ENCODE measurements at regions not wholly inside any gene's neighbourhood (a gene's known extent, or its start where the extent isn't known, plus 50 kb on each side); places are given as distances from the start of the nearest gene placed in this dataset.

DNA sequence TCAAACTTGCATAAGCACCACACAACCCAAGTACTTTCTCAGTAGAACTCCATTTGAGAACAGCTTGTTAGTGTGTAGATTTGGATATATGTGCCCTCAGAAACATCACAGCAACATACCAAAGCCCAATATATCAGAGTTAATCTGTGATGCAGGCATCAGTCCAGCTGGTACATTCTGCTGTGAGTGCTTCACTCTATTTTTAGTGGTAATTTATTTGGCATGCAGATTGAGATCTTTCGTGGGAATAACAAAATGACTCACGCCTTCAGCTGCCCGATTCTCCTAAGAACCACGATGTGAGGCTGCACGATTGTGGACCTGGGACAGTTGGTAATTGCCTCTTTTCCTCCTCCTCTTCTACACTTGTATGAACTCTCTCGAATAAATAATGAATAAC is 730.7 kb downstream of the SQOR start:
- H3K4me3 Mint-ChIP-seq (ENCODE audit: low read depth), result no peak overlapping the region
- no peak overlapping the region for H3K27ac Mint-ChIP-seq
- TF ChIP-seq CTCF (IDR thresholded peaks at IDR 0.05; ENCODE audit: unreplicated experiment), result no peak
- H3K36me3 Mint-ChIP-seq (ENCODE audit: insufficient read depth), result no peaks in the 10 kb centered on the region
- no peaks in the 10 kb centered on the region for H3K27me3 Mint-ChIP-seq
- DNase-seq (ENCODE audit: low spot score, unreplicated experiment), result no peak
- no peaks in the 10 kb centered on the region for H3K4me1 Mint-ChIP-seq (ENCODE audit: low read depth)
- H3K9me3 Mint-ChIP-seq (ENCODE audit: low read depth), result peaks cover 9% of the 10 kb centered on the region

DNA sequence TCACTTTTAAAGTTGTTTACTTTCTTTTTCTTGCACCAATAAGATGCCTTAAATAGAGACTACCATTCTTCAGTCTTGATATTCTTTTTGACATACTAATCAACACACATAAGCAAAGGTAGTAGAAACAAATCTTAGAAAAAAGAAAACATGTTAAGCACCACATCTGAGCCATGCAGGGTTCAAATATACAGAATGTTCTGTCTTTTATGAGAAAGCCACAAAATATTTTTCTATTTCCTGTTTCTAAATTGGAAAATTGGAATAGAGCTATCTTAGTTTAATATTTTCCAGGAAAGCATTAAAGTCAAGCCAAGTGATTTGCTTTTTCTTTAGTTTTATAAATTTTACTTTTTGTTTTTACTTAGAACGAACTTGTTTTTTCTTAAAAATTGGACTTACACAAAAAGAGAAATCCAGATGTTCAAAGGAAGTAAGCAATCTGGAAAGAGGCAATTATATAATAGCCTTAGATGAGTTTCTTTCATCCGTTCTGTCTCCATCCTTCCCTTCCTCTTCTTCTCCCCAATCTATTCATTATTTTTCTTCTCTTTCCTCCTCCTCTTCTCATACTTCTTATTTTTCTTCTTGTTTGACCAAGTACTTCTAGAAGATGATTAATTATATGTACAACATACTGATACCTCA is 731.7 kb downstream of the SQOR start:
- no peak overlapping the region for H3K27ac Mint-ChIP-seq
- peaks cover 16% of the 10 kb centered on the region for H3K9me3 Mint-ChIP-seq (ENCODE audit: low read depth)
- DNase-seq (ENCODE audit: low spot score, unreplicated experiment), result no peak
- no peaks in the 10 kb centered on the region for H3K4me1 Mint-ChIP-seq (ENCODE audit: low read depth)
- no peaks in the 10 kb centered on the region for H3K36me3 Mint-ChIP-seq (ENCODE audit: insufficient read depth)
- H3K4me3 Mint-ChIP-seq (ENCODE audit: low read depth), result no peak overlapping the region
- TF ChIP-seq CTCF (IDR thresholded peaks at IDR 0.05; ENCODE audit: unreplicated experiment), result no peak
- H3K27me3 Mint-ChIP-seq, result no peaks in the 10 kb centered on the region

DNA sequence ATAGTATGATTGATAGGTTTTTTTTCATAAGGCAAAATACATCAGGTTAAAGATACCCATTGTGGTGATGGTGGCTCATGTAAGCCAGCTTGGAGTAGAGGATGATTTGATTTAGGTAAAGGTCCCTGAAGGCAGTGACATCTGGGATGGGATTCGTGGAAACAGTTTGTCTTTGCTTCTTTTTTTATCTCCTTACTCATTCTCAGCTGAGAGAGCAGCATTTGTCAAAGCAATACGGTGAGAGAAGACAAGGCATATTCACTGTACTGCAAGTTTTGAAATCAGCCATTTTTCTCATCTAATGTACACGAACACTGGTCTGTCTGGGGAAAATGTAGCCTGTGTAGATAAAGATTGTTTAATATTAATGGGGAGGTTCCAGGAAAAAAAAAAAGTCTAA is 749.1 kb downstream of the SQOR start:
- Mint-ChIP-seq H3K9me3 (ENCODE audit: low read depth) (no peaks in the 10 kb centered on the region), H3K27me3 (no peaks in the 10 kb centered on the region), H3K4me1 (ENCODE audit: low read depth) (no peaks in the 10 kb centered on the region), H3K36me3 (ENCODE audit: insufficient read depth) (no peaks in the 10 kb centered on the region), H3K4me3 (ENCODE audit: low read depth) (no peak overlapping the region), H3K27ac (no peak overlapping the region)
- no peak for DNase-seq (ENCODE audit: low spot score, unreplicated experiment)
- TF ChIP-seq CTCF (IDR thresholded peaks at IDR 0.05; ENCODE audit: unreplicated experiment), result no peak

- no peak for DNase-seq (ENCODE audit: low spot score, unreplicated experiment)
- no peak for TF ChIP-seq CTCF (IDR thresholded peaks at IDR 0.05; ENCODE audit: unreplicated experiment)
- H3K4me1 Mint-ChIP-seq (ENCODE audit: low read depth), result no peaks in the 10 kb centered on the region
- no peak overlapping the region for H3K4me3 Mint-ChIP-seq (ENCODE audit: low read depth)
- H3K9me3 Mint-ChIP-seq (ENCODE audit: low read depth), result no peaks in the 10 kb centered on the region
- H3K36me3 Mint-ChIP-seq (ENCODE audit: insufficient read depth), result no peaks in the 10 kb centered on the region
- no peaks in the 10 kb centered on the region for H3K27me3 Mint-ChIP-seq
- no peak overlapping the region for H3K27ac Mint-ChIP-seq
These were observed 751.5 kb downstream of the SQOR start for GRCh38 chr15:46386356-46386755.

DNA sequence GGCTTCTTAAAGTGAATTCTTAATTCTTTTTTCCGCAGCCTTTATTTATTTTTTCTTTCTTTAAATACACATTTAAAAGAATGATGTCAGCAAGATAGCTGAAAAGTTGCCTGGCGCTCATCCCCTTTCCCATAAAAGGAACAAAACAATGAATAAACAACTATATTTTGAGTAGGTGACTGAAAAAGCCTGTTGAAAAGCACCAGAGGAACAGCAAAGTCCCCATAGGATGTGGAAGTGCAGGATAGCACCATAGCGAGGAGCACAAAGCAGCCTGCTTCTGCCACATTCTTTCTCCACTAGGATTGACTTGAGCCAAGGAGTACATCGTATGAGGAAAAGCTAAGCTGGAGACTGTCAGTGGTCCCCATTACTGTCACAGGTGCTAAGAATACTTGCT is 754.9 kb downstream of the SQOR start:
- no peak overlapping the region for H3K27ac Mint-ChIP-seq

More for the DNA sequence above, 754.9 kb downstream of the SQOR start:
- Mint-ChIP-seq H3K9me3 (ENCODE audit: low read depth) (no peaks in the 10 kb centered on the region), H3K4me3 (ENCODE audit: low read depth) (no peak overlapping the region), H3K27me3 (no peaks in the 10 kb centered on the region), H3K4me1 (ENCODE audit: low read depth) (no peaks in the 10 kb centered on the region), H3K36me3 (ENCODE audit: insufficient read depth) (no peaks in the 10 kb centered on the region)
- DNase-seq (ENCODE audit: low spot score, unreplicated experiment), result no peak
- TF ChIP-seq CTCF (IDR thresholded peaks at IDR 0.05; ENCODE audit: unreplicated experiment), result no peak

All from progenitor cell of endocrine pancreas (in vitro differentiated cells).